ENCODE measurements at regions not wholly inside any gene's neighbourhood (a gene's known extent, or its start where the extent isn't known, plus 50 kb on each side); places are given as distances from the start of the nearest gene placed in this dataset.

DNA sequence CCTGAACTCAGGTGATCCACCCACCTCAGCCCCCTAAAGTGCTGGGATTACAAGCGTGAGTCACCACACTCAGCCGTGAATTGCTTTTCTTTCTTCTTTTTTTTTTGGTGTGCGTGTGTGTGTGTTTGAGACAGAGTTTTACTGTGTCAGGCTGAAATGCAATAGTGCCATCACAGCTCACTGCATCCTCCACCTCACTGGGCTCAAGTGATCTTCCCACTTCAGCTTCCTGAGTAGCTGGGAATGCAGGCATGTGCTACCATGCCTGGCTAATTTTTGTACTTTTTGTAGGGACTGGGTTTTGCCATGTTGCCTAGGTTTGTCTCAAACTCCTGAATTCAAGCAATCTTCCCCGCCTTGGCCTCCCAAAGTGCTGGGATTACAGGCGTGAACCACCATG lies 113.7 kb upstream of the HAPLN1 start:
- no peak for TF ChIP-seq CTCF (IDR thresholded peaks at IDR 0.05)
- TF ChIP-seq POLR2AphosphoS5 (IDR thresholded peaks at IDR 0.05; ENCODE audit: low read depth, low read length): no peak
- TF ChIP-seq, protein P1, sequence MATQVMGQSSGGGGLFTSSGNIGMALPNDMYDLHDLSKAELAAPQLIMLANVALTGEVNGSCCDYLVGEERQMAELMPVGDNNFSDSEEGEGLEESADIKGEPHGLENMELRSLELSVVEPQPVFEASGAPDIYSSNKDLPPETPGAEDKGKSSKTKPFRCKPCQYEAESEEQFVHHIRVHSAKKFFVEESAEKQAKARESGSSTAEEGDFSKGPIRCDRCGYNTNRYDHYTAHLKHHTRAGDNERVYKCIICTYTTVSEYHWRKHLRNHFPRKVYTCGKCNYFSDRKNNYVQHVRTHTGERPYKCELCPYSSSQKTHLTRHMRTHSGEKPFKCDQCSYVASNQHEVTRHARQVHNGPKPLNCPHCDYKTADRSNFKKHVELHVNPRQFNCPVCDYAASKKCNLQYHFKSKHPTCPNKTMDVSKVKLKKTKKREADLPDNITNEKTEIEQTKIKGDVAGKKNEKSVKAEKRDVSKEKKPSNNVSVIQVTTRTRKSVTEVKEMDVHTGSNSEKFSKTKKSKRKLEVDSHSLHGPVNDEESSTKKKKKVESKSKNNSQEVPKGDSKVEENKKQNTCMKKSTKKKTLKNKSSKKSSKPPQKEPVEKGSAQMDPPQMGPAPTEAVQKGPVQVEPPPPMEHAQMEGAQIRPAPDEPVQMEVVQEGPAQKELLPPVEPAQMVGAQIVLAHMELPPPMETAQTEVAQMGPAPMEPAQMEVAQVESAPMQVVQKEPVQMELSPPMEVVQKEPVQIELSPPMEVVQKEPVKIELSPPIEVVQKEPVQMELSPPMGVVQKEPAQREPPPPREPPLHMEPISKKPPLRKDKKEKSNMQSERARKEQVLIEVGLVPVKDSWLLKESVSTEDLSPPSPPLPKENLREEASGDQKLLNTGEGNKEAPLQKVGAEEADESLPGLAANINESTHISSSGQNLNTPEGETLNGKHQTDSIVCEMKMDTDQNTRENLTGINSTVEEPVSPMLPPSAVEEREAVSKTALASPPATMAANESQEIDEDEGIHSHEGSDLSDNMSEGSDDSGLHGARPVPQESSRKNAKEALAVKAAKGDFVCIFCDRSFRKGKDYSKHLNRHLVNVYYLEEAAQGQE (IDR thresholded peaks at IDR 0.05; ENCODE audit: low read depth, low read length): no peak
- no peak for TF ChIP-seq USF2 (IDR thresholded peaks at IDR 0.05; ENCODE audit: borderline replicate concordance, low read depth, low read length)
- TF ChIP-seq GABPA (IDR thresholded peaks at IDR 0.05; ENCODE audit: low read depth): no peak
- no peak for TF ChIP-seq TAF1 (IDR thresholded peaks at IDR 0.05; ENCODE audit: borderline replicate concordance, low read depth, low read length)
- TF ChIP-seq TEAD4 (IDR thresholded peaks at IDR 0.05; ENCODE audit: borderline replicate concordance, insufficient read depth): no peak
- no peak for TF ChIP-seq TCF12 (IDR thresholded peaks at IDR 0.05)
- no peak for TF ChIP-seq JUND (IDR thresholded peaks at IDR 0.05)
- no peak for TF ChIP-seq MAX (IDR thresholded peaks at IDR 0.05; ENCODE audit: low read depth)
- TF ChIP-seq RAD21 (IDR thresholded peaks at IDR 0.05; ENCODE audit: low read length): no peak
- no peak for TF ChIP-seq ZBTB33 (IDR thresholded peaks at IDR 0.05; ENCODE audit: borderline replicate concordance, low read depth)
- TF ChIP-seq EP300 (IDR thresholded peaks at IDR 0.05; ENCODE audit: borderline replicate concordance in 1 of 2, low read depth in 1 of 2, low read length in 1 of 2): no peak

Data from SK-N-SH (cell line).